ENCODE measurements at regions not wholly inside any gene's neighbourhood (a gene's known extent, or its start where the extent isn't known, plus 50 kb on each side); places are given as distances from the start of the nearest gene placed in this dataset.

GRCh38 chr13:80195649-80196048 lies 145.3 kb downstream of the SPRY2 start:
- H3K27ac Mint-ChIP-seq, result no peak overlapping the region
- ATAC-seq (no peak), DNase-seq (ENCODE audit: low spot score) (no peak)
- no peaks in the 10 kb centered on the region for H3K79me2 ChIP-seq (replicated peaks; ENCODE audit: insufficient read depth)
- no peaks in the 10 kb centered on the region for H4K20me1 ChIP-seq (replicated peaks; ENCODE audit: insufficient read depth)
- peaks cover 6% of the 10 kb centered on the region for H3K27me3 Mint-ChIP-seq (ENCODE audit: insufficient read depth, low read depth, poor library complexity)
- H3K4me1 Mint-ChIP-seq, result peaks cover 10% of the 10 kb centered on the region; the same call in 2 of the 3 replicates
- no peak overlapping the region for H3K27ac ChIP-seq (ENCODE audit: low read depth)
- H3F3A ChIP-seq (replicated peaks; ENCODE audit: low read depth), result no peaks in the 10 kb centered on the region
- no peak overlapping the region for H3K4me3 Mint-ChIP-seq
- no peaks in the 10 kb centered on the region for H3K4me1 ChIP-seq (ENCODE audit: insufficient read depth)
- no peaks in the 10 kb centered on the region for H3K36me3 ChIP-seq (ENCODE audit: insufficient read depth)
- no peaks in the 10 kb centered on the region for H3K9me2 ChIP-seq (ENCODE audit: insufficient read depth)
- H3K27me3 ChIP-seq (ENCODE audit: insufficient read depth), result no peaks in the 10 kb centered on the region
- H3K36me3 Mint-ChIP-seq (ENCODE audit: low read depth), result no peaks in the 10 kb centered on the region
- H3K4me3 ChIP-seq, result no peak overlapping the region
- no peaks in the 10 kb centered on the region for H3K9me3 Mint-ChIP-seq
- no peak overlapping the region for H3K4me2 ChIP-seq
- TF ChIP-seq CTCF (conservative IDR thresholded peaks at IDR 0.05; ENCODE audit: low read depth in 2 of 2), result no peak
- TF ChIP-seq ZNF462 (CRISPR knock-in tag; IDR thresholded peaks at IDR 0.05), result no peak
- TF ChIP-seq REST (IDR thresholded peaks at IDR 0.05; ENCODE audit: unreplicated experiment), result no peak
- TF ChIP-seq JUNB (IDR thresholded peaks at IDR 0.05; ENCODE audit: unreplicated experiment), result no peak
- TF ChIP-seq ZNF114 (CRISPR knock-in tag; IDR thresholded peaks at IDR 0.05), result no peak
- no peak for TF ChIP-seq STAT1 (IDR thresholded peaks at IDR 0.05; ENCODE audit: unreplicated experiment)
- no peak for TF ChIP-seq NANOG (IDR thresholded peaks at IDR 0.05; ENCODE audit: borderline replicate concordance)
- TF ChIP-seq POLR2AphosphoS5 (IDR thresholded peaks at IDR 0.05; ENCODE audit: low read depth), result no peak
- no peak for TF ChIP-seq ZNF331 (CRISPR knock-in tag; IDR thresholded peaks at IDR 0.05; ENCODE audit: low read depth)
- no peak for TF ChIP-seq EZH2phosphoT487 (IDR thresholded peaks at IDR 0.05; ENCODE audit: unreplicated experiment)
- TF ChIP-seq EZH2 (IDR thresholded peaks at IDR 0.05; ENCODE audit: low read depth, unreplicated experiment), result no peak
- H2AFZ ChIP-seq, result no peak overlapping the region

Measured in GM23338 (cell line).